Endothelial cell of umbilical vein (primary cell): ENCODE measurements at regions not wholly inside any gene's neighbourhood (a gene's known extent, or its start where the extent isn't known, plus 50 kb on each side); places are given as distances from the start of the nearest gene placed in this dataset.

Experiments used
- BruUV-seq: library from RNA; stranded (reverse); fragments of 400-500 nt; replicated peaks from 2 replicates; lab custom pipeline; 2021; lab: Mats Ljungman, UMichigan
- CTCF ChIA-PET: fragments of 300-600, 350-600 bp; sonication (Branson Sonifier 250); formaldehyde crosslinking; loops from one replicate; lab custom pipeline; 2021; ENCODE audit warnings: antibody characterized with exemption, inconsistent platforms; lab: Charles Lee
- POLR2A ChIA-PET: fragments of 300-600, 350-600 bp; sonication (Branson Sonifier 250); formaldehyde crosslinking; loops from one replicate; lab custom pipeline; 2021; ENCODE audit warnings: antibody characterized with exemption, inconsistent platforms; lab: Charles Lee
- DNase-seq: peaks from one replicate; pipeline ENCODE4 v3.0.0-alpha.2; 2011; ENCODE audit warnings: low read depth, low spot score
- FAIRE-seq: peaks from 2 replicates; lab custom pipeline; 2011; peaks lifted over from hg19 to GRCh38; lab: Jason Lieb, UNC
- H2AFZ ChIP-seq: 2 replicates; pipeline ENCODE4 v1.6.0; 2012; ENCODE audit warnings: low read depth, low read length, control low read depth, inconsistent platforms
- H3K27ac ChIP-seq: 2 replicates; pipeline ENCODE4 v1.5.1; 2011; ENCODE audit warnings: low read depth, mild to moderate bottlenecking, control low read depth, low read length, moderate library complexity; ENCODE audit not compliant: insufficient read depth
- H3K27me3 ChIP-seq, 2 experiments: 2 replicates each; pipeline versions ENCODE4 v1.6.0 to v1.6.1; 2011; ENCODE audit warnings: low read length in 2 of 2, mixed read lengths in 1 of 2; ENCODE audit not compliant: control insufficient read depth in 2 of 2, insufficient read depth in 2 of 2
- H3K36me3 ChIP-seq, 2 experiments: 2 replicates in 1 of 2; 3 replicates in 1 of 2; pipeline ENCODE4 v1.5.1; 2011; ENCODE audit warnings: low read length in 2 of 2, mild to moderate bottlenecking in 1 of 2, moderate library complexity in 1 of 2; ENCODE audit not compliant: control insufficient read depth in 2 of 2, insufficient read depth in 2 of 2; ENCODE audit errors: extremely low read depth in 1 of 2
- H3K4me1 ChIP-seq: 3 replicates; pipeline ENCODE4 v1.5.1; 2011; ENCODE audit warnings: mild to moderate bottlenecking, low read length; ENCODE audit not compliant: control insufficient read depth, insufficient read depth; ENCODE audit errors: extremely low read depth
- H3K4me2 ChIP-seq: 2 replicates; pipeline ENCODE4 v1.6.1; 2011; ENCODE audit warnings: low read length, control low read depth, mixed read lengths; ENCODE audit not compliant: insufficient read depth
- H3K4me3 ChIP-seq, 3 experiments: fragments of 200-600 bp in 1 of 3; sonication (generic), shearing (Covaris generic) in 1 of 3; replicated peaks in 1 of 3; 2 replicates each; pipeline ENCODE4 v1.5.1; 2011 to 2016; ENCODE audit warnings: control low read depth in 3 of 3, low read length in 3 of 3, mild to moderate bottlenecking in 2 of 3, inconsistent platforms in 1 of 3, low read depth in 1 of 3, moderate library complexity in 1 of 3; ENCODE audit not compliant: insufficient read depth in 1 of 3
- H3K79me2 ChIP-seq: 2 replicates; pipeline ENCODE4 v1.6.0; 2012; ENCODE audit warnings: low read length, inconsistent platforms; ENCODE audit not compliant: control insufficient read depth, insufficient read depth
- H3K9ac ChIP-seq: replicated peaks from 2 replicates; pipeline ENCODE3; 2011; ENCODE audit warnings: low read length, control low read depth; ENCODE audit not compliant: insufficient read depth; ENCODE audit errors: extremely low read depth
- H3K9me1 ChIP-seq: replicated peaks from 3 replicates; pipeline ENCODE4 v1.6.0; 2011; ENCODE audit warnings: mild to moderate bottlenecking, low read length; ENCODE audit not compliant: control insufficient read depth, insufficient read depth; ENCODE audit errors: extremely low read depth
- H3K9me3 ChIP-seq: replicated peaks from 2 replicates; pipeline ENCODE4 v1.5.1; 2012; ENCODE audit warnings: low read length, inconsistent platforms; ENCODE audit not compliant: control insufficient read depth, insufficient read depth
- H4K20me1 ChIP-seq: replicated peaks from 2 replicates; pipeline ENCODE3; 2011; ENCODE audit warnings: mild to moderate bottlenecking, low read length; ENCODE audit not compliant: control insufficient read depth, insufficient read depth; ENCODE audit errors: extremely low read depth
- GATA2 ChIP-seq: IDR thresholded peaks from 2 replicates; pipeline ENCODE4 v1.7.0; 2011; ENCODE audit warnings: low read depth, mild to moderate bottlenecking, moderate library complexity, mixed read lengths, low read length; ENCODE audit not compliant: insufficient read length, insufficient read depth
- MYC ChIP-seq: IDR thresholded peaks from one replicate; pipeline ENCODE4 v1.6.1; 2011; ENCODE audit warnings: mild to moderate bottlenecking, low read depth, low read length
- POLR2AphosphoS5 ChIP-seq: IDR thresholded peaks from 2 replicates; pipeline ENCODE4 v1.6.1; 2012; ENCODE audit warnings: low read depth, mild to moderate bottlenecking, control low read depth, low read length, moderate library complexity; ENCODE audit not compliant: insufficient read depth
- dilution Hi-C: fragments of 300-500 bp; cut with MboI; formaldehyde crosslinking; loops from one replicate; pipeline ENCODE4 v1.15.0; 2019; ENCODE audit warnings: low sequenced_read_pairs; ENCODE audit not compliant: extremely low pct_ligation_motif_present
- intact Hi-C: fragments of 100-400 bp; cut with micrococcal nuclease; formaldehyde crosslinking; loops from one replicate; pipeline ENCODE4 v1.10.0; 2022
- TF ChIP-seq, protein P1 (sequence below): IDR thresholded peaks from 2 replicates; pipeline ENCODE4 v1.6.1; 2011; ENCODE audit not compliant: insufficient read depth, insufficient read length
- TF ChIP-seq, protein P2 (sequence below), 2 donors: IDR thresholded peaks; 1 replicate in 1 of 2; 2 replicates in 1 of 2; pipeline ENCODE4 v1.5.1; 2011; ENCODE audit warnings: low read length in 2 of 2, mild to moderate bottlenecking in 2 of 2, moderate library complexity in 2 of 2, control low read depth in 1 of 2, inconsistent platforms in 1 of 2, low read depth in 1 of 2; ENCODE audit not compliant: insufficient read depth in 1 of 2; ENCODE audit errors: extremely low read depth in 1 of 2

DNA sequence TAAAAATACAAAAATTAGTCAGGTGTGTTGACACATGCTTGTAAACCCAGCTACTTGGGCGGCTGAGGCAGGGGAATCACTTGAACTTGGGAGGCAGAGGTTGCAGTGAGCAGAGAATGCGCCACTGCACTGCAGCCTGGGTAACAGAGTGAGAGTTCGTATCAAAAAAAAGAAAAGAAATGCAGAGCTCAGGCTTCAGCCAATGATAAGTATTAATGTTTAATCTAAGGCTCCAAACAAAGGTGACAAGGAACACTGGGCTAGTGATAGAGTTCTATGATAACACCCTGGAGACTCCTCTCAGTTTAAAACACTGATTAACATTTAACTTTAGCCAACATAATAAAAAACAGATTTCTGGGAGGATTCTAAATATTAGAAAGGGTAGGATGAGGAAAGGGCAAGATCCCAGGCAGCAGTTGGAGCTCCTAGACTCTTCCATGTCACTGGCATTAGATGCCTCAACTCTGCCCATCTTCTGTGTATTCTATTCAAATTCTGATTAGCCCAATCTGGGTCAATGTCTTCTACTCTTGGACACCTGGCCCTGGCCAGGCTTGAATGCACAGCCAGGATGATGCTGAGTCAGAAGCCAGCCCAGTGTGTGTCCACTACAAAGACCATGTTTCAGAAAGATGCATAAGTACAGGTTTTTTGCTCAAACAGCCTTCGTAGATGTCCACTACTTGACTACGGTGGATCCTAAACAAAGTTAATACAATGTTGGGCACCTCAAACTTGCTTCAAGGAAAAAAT, 91.0 kb upstream of the FAM169A start:
- no peaks in the 10 kb centered on the region for H3K9me3 ChIP-seq
- no peaks in the 10 kb centered on the region for H3K36me3 ChIP-seq
- dilution Hi-C loops (no loop called here), intact Hi-C loops (no loop called here)
- H2AFZ ChIP-seq = no peak overlapping the region
- H3K79me2 ChIP-seq = no peaks in the 10 kb centered on the region
- TF ChIP-seq, protein P1, sequence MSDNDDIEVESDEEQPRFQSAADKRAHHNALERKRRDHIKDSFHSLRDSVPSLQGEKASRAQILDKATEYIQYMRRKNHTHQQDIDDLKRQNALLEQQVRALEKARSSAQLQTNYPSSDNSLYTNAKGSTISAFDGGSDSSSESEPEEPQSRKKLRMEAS = no peak
- no peak for TF ChIP-seq MYC
- TF ChIP-seq, protein P2, sequence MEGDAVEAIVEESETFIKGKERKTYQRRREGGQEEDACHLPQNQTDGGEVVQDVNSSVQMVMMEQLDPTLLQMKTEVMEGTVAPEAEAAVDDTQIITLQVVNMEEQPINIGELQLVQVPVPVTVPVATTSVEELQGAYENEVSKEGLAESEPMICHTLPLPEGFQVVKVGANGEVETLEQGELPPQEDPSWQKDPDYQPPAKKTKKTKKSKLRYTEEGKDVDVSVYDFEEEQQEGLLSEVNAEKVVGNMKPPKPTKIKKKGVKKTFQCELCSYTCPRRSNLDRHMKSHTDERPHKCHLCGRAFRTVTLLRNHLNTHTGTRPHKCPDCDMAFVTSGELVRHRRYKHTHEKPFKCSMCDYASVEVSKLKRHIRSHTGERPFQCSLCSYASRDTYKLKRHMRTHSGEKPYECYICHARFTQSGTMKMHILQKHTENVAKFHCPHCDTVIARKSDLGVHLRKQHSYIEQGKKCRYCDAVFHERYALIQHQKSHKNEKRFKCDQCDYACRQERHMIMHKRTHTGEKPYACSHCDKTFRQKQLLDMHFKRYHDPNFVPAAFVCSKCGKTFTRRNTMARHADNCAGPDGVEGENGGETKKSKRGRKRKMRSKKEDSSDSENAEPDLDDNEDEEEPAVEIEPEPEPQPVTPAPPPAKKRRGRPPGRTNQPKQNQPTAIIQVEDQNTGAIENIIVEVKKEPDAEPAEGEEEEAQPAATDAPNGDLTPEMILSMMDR (IDR thresholded peaks at IDR 0.05; ENCODE audit: extremely low read depth in 1 of 2, insufficient read depth in 1 of 2, low read depth in 1 of 2, low read length in 2 of 2) = no peak
- no peak for TF ChIP-seq GATA2
- no peak for TF ChIP-seq POLR2AphosphoS5
- POLR2A ChIA-PET = no interaction called here
- DNase-seq (no peak), FAIRE-seq (no peak)
- H4K20me1 ChIP-seq = no peaks in the 10 kb centered on the region
- peaks cover 2% of the 10 kb centered on the region for H3K9me1 ChIP-seq
- no peak overlapping the region for H3K27ac ChIP-seq
- no peak overlapping the region for H3K4me3 ChIP-seq
- H3K27me3 ChIP-seq = no peaks in the 10 kb centered on the region
- no TSS peak for BruUV-seq
- H3K4me2 ChIP-seq = no peak overlapping the region
- H3K4me1 ChIP-seq = peaks cover 8% of the 10 kb centered on the region
- no peak overlapping the region for H3K9ac ChIP-seq
- CTCF ChIA-PET = interaction anchor here (1.9 kb wide), 1 partner anchor 22 kb away, joined by 7 read pairs; no protein-coding TSS in a partner anchor
